GM18499 (cell line): ENCODE measurements at regions not wholly inside any gene's neighbourhood (a gene's known extent, or its start where the extent isn't known, plus 50 kb on each side); places are given as distances from the start of the nearest gene placed in this dataset.

Experiments used
- ATAC-seq: cut with Tn5 transposase; IDR thresholded peaks from one replicate; pipeline ENCODE4 v1.9.1; 2021; ENCODE audit warnings: moderate number of reproducible peaks; ENCODE audit not compliant: insufficient read depth, unreplicated experiment

DNA sequence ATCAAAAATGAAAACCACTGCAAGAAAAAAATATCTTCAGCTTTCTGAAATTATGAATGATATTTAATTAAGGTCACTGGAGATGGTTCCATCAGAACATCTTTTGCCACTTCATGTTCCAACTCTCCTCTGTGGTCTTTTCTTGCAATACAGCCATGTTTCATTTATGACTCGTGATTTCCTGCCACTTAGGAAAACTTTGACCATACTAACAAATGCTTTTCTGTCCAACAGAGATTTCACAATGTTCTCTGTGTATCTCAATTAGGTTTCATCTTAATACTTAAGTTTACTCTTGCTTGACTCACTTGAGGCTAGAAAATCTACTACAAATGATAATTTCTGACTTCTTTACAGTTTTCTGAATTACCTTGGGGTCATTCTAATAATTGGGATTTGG lies 330.9 kb downstream of the CXXC4 start:
- ATAC-seq, result no peak

- ATAC-seq, result no peak
Measured at GRCh38 chr4:104146048-104146447, 348.6 kb downstream of the CXXC4 start.

DNA sequence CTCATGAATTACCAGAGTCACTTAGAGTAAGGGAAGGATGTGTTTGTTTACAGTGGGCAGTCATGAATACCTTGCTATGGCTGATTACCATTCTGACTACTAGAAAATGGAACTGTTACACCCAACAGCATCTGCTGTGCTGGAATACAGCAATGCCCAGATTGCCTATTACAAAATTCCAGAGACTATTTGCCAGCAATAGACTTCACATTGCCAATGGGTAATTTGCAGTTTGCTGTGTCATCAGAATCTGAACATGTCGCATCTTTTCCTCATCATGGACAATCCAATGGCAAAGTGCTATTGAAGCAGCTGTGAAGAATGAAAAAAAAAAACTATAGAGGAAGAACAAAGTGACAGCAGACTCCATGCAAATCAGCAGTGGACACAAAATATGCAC lies 356.6 kb downstream of the CXXC4 start:
- no peak for ATAC-seq

DNA sequence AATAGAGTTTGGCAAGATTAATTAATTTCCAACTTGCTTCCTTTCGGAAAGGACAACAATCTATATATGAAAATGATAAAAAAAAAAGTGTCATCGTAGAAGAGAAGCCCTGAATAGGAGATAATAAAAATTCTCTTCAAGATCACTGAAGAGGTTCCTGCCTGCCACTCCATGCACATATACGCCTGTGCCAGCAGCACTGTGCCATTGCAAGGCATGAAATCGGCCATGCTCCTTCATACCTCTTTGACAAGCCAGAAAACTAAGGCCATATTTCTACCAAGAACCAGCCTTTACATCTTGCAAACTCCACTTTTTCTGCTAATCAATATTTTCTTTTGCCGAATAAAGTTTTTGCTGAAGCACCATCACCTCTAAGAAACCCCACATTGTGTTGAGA lies 365.5 kb downstream of the CXXC4 start:
- ATAC-seq, result no peak

GRCh38 chr4:104128850-104129213 lies 365.9 kb downstream of the CXXC4 start:
- no peak for ATAC-seq

DNA sequence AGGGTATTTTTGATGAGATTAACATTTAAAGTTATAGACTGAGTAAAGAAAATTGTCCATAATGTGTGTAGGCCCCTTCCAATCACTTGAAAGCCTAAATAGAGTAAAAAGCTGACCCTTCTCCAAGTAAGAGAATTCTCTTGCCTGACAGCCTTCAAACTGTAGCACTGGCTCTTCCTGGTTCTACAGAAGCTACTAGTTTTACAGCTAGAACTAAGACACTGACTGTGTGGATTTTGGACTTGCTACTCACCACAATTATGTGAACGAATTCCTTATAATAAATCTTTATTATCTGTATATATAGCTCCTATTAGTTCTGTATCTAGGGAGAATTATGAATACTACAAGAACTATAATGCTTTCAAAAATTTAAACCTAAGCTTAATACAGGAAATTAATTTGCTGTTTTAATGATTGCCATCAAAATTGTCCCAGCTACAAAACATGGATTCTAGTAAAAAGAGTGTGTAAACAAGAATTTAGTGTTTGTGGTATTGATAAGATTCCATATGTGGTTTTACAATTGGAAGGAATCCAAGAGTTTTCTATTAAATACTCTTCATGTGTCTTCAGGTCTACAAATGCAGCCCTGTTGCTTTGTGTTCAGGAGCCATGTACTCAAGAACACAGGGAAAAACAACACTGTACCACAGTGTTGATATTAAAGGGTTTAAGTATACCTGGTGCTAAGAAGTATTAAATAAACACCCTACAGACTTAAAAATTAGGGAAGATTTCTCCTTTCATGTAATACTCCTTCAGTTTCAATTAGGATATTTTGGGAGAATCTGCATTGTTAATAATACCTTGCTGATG lies 366.5 kb downstream of the CXXC4 start:
- no peak for ATAC-seq

GRCh38 chr4:104123021-104123420 lies 371.7 kb downstream of the CXXC4 start:
- no peak for ATAC-seq

DNA sequence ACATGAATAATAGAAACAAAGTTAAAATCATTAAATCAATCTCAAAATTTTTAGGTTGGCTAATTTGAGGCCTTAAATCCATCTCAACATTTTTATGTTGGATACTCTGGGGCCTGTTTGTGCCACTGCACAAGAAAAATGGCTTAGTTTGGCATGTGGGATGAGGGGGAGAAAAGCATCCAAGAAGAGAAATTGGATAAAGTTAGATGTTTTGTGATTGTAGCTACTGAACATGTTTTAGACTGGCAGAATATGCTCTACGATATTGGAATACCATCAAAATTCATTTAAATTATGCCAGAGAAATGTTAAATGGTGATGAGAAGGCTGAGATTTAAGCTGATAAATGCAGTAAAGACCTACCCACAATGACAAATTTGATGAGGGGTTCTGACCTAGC lies 376.9 kb downstream of the CXXC4 start:
- no peak for ATAC-seq

GRCh38 chr4:104113850-104114249 lies 380.8 kb downstream of the CXXC4 start:
- no peak for ATAC-seq

DNA sequence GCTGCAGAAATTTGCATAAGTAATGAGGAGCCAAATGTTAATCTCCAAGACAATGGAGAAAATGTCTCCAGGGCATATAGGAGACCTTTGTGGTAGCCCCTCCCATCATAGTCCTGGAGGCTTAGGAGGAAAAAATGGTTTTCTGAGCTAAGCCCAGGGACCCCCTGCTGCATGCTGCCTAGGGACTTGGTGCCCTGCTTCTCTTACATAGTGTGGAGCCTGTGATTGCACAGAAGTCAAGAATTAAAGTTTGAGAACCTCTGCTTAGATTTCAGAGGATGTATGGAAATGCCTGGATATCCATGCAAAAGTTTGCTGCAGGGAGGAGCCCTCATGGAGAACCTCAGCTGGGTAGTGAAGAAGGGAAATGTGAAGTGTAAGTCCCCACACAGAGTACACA lies 379.4 kb upstream of the TACR3 start:
- ATAC-seq, result no peak

DNA sequence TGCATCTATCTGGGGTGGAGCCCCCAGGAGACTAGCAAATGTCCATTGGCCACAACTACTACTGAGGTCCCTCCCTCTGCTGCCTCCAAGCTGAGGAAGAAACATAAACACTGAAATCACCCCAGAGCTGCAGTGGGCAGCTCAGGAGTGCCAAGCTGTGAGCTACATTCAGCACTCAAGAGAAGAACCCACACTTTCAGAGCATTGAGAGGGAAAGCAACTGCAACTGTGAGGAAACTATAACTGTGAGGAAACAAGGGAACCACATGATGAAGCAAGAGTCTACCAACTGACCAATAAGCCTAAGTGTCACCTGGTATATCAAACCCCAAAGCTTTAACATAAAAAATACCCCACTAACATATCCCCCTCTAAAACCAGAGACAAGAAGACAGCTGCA lies 373.5 kb upstream of the TACR3 start:
- no peak for ATAC-seq

GRCh38 chr4:104073229-104073628 lies 353.4 kb upstream of the TACR3 start:
- ATAC-seq, result no peak

DNA sequence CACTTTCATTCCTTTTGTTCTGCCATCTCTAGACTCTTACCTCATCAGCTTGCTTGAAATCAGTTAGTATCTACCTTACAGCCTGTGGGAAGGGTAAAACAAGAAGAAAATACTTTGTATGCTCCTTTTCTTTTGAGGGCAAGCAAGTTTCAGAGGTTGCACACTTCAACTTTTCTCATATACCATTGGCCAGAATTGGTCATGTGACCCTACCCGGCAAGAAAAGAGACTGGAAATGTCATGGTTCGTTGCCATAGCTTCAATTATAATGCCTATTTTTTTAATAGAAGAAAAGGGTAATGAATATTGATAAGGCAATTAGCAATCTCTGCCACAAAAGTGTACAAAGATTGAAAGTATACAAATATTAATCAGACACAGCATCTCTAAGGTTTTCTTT lies 346.7 kb upstream of the TACR3 start:
- no peak for ATAC-seq

GRCh38 chr4:104064646-104065577 lies 345.1 kb upstream of the TACR3 start:
- ATAC-seq, result peak; percentile 52

DNA sequence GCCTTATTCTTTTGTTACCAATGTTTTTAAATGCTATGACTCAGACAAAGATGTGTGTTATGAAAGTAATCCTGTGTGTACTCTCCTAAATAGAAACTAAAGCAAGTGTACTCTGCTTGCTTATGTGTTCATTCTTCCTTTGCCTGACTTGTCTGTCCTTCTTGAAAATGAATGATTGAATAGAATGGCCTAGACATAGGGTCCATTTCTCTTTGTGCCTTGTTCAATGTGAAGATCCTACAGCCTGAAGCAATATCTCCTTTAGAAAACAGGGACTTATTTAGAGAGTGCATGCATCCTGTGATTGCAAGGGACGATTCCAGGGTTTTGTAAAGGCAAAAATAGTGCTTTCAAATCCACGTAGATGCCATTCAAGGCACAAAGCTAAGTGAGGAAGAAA lies 343.6 kb upstream of the TACR3 start:
- ATAC-seq, result no peak

DNA sequence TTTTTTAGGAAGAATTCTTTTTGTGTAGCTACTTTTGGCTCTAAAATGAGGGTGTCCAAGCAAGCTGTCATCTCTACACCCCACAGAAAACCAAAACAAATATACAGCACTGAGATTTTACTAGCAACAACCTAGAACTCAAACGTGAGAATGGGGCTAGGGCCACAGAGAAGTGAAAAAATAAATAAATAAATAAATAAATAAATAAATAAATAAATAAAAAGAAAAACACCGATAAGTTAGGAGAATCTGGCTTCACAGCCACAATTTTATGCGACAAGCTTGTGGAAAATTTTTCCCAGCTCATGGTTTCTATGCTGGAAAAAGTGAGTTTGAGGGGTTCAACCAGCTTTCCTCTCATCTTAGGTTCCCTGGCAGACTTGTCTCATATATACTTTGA lies 324.6 kb upstream of the TACR3 start:
- no peak for ATAC-seq

DNA sequence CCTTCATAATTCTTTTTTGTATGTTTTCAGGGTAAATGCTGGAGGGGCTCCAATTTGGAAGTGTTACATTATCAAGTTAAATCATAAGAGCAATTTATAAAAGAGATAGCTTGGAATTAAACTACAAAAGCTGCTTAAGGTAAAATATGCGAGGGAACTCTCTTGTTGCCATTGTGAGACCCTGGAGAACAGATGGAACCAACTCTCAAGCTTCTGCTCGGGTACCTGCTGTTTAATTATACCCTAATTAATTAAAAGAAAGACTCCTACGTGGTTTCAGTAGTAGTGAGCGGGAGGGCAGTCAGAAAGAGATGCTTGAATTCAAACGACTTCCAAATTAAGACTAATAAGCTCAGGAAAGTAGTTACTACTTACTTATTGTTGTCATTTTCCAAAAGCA lies 313.1 kb upstream of the TACR3 start:
- no peak for ATAC-seq

- no peak for ATAC-seq
Measured at GRCh38 chr4:104025251-104025650, 305.5 kb upstream of the TACR3 start.

GRCh38 chr4:104022831-104023230 lies 303.0 kb upstream of the TACR3 start:
- no peak for ATAC-seq

DNA sequence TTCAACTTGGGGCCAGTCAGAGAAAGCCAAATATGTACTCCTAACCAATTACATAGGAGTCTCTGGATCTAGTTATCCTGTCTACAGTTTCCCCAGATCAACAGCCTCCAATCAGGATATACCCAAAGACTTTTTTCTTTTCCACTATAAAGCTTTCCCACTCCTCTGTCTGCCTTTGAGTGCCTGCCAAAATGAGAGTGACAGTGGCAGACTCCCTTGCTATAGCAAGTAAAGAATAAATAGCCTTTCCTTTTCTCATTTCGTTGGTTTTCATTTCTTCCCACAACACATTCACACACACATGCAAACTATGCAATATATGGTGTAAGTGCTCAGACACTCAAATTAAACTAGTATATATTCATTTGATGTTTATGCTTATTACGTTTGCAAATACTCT lies 302.4 kb upstream of the TACR3 start:
- ATAC-seq, result no peak

DNA sequence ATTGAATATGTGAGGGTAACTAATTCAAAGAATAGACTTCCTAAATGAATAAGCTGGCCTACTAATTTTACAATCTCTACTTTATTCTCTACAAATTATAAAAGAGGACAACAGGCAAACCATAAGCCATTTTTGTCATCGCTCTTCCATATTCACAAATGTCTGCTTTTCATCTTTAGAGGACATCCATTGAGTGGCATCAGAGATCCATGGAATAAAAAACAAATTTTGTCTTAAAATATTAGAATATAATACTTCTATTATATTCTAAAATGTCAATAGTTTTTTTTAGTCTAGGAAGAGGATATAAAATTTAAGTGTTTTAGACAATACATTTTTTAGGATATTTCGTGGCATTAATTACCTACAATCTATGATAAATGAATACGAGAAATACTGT lies 300.9 kb upstream of the TACR3 start:
- ATAC-seq, result no peak

DNA sequence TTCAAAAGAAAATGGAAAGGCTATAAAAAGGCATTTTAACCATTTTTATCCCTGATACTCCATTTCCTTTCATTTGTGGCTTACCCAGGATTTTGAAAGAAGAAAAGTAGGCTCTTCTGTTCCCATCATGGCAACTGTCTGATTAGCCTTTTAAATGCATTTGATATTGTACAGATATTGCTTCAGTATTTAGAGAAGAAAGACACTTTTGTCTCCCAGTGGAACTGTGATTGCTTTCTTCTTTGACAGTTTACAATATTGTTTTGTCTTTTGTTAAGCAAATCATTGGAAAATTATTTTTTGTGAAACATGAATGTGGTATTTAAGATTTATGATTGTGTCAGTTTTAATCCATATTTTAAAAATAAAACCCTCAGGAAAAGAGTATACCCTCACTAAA lies 297.4 kb upstream of the TACR3 start:
- no peak for ATAC-seq
